CD14-positive monocyte (primary cell): ENCODE measurements at regions not wholly inside any gene's neighbourhood (a gene's known extent, or its start where the extent isn't known, plus 50 kb on each side); places are given as distances from the start of the nearest gene placed in this dataset.

Experiments
- DNase-seq, 3 donors: peaks; one replicate each; pipeline ENCODE4 v3.0.0-alpha.2; 2011 to 2022
- H2AFZ ChIP-seq: 2 replicates; pipeline ENCODE4 v1.6.0; 2012; ENCODE audit warnings: mild to moderate bottlenecking, low read depth, low read length, inconsistent platforms; ENCODE audit not compliant: insufficient read depth, poor library complexity, severe bottlenecking
- H3K27ac ChIP-seq, 2 donors: 1 replicate in 1 of 2; 2 replicates in 1 of 2; pipeline ENCODE4 v1.5.1; 2012 to 2013; ENCODE audit warnings: low read length in 2 of 2, control low read depth in 1 of 2, inconsistent platforms in 1 of 2, low read depth in 1 of 2, mild to moderate bottlenecking in 1 of 2
- H3K27me3 ChIP-seq, 2 donors: one replicate each; pipeline versions ENCODE4 v1.6.0 to v1.6.1; 2011 to 2013; ENCODE audit warnings: low read length in 2 of 2; ENCODE audit not compliant: control insufficient read depth in 2 of 2, insufficient read depth in 2 of 2
- H3K36me3 ChIP-seq, 2 donors: replicated peaks in 1 of 2; 1 replicate in 1 of 2; 2 replicates in 1 of 2; pipeline versions ENCODE4 v1.5.1 to v1.6.1; 2012 to 2013; ENCODE audit warnings: low read length in 2 of 2, control low read depth in 1 of 2, inconsistent platforms in 1 of 2, mild to moderate bottlenecking in 1 of 2; ENCODE audit not compliant: insufficient read depth in 2 of 2, control insufficient read depth in 1 of 2
- H3K4me1 ChIP-seq, 2 donors: 1 replicate in 1 of 2; 2 replicates in 1 of 2; pipeline versions ENCODE4 v1.5.1 to v1.6.1; 2012 to 2013; ENCODE audit warnings: low read length in 2 of 2, control low read depth in 1 of 2, inconsistent platforms in 1 of 2, mild to moderate bottlenecking in 1 of 2, moderate library complexity in 1 of 2; ENCODE audit not compliant: insufficient read depth in 2 of 2, control insufficient read depth in 1 of 2
- H3K4me2 ChIP-seq: replicated peaks from 2 replicates; pipeline ENCODE3; 2012; ENCODE audit warnings: low read length, moderate library complexity, mild to moderate bottlenecking; ENCODE audit not compliant: poor library complexity, severe bottlenecking; ENCODE audit errors: extremely low read depth
- H3K4me3 ChIP-seq, 3 experiments: fragments of 200-600 bp in 1 of 3; sonication (generic) in 1 of 3; replicated peaks in 1 of 3; 1 replicate in 2 of 3; 2 replicates in 1 of 3; pipeline ENCODE4 v1.5.1; 2011 to 2013; ENCODE audit warnings: low read length in 3 of 3, mild to moderate bottlenecking in 3 of 3, control low read depth in 2 of 3, low read depth in 2 of 3, inconsistent platforms in 1 of 3, moderate library complexity in 1 of 3
- H3K79me2 ChIP-seq: 2 replicates; pipeline ENCODE4 v1.6.0; 2012; ENCODE audit warnings: mild to moderate bottlenecking, control low read depth, inconsistent platforms, low read length, moderate library complexity; ENCODE audit not compliant: insufficient read depth
- H3K9ac ChIP-seq: 2 replicates; pipeline ENCODE4 v1.6.0; 2017; ENCODE audit warnings: low read length, mild to moderate bottlenecking; ENCODE audit not compliant: insufficient read depth, poor library complexity, severe bottlenecking
- H3K9me3 ChIP-seq, 2 donors: replicated peaks in 1 of 2; 1 replicate in 1 of 2; 2 replicates in 1 of 2; pipeline versions ENCODE4 v1.5.1 to v1.6.1; 2012 to 2013; ENCODE audit warnings: low read length in 2 of 2, control low read depth in 1 of 2; ENCODE audit not compliant: control insufficient read depth in 1 of 2, insufficient read depth in 1 of 2
- H4K20me1 ChIP-seq: 2 replicates; pipeline ENCODE4 v1.6.0; 2012; ENCODE audit warnings: mild to moderate bottlenecking, low read length, control low read depth, moderate library complexity; ENCODE audit not compliant: insufficient read depth
- H3K27ac Mint-ChIP-seq, 7 donors: one replicate each; pipeline ENCODE4 v1.8.0; 2020; ENCODE audit warnings: mild to moderate bottlenecking in 7 of 7, mixed read lengths in 7 of 7, moderate library complexity in 6 of 7, inconsistent platforms in 2 of 7
- H3K27me3 Mint-ChIP-seq, 3 donors: one replicate each; pipeline ENCODE4 v1.8.0; 2021 to 2022; ENCODE audit warnings: low read depth in 3 of 3, mild to moderate bottlenecking in 3 of 3, mixed read lengths in 3 of 3, moderate library complexity in 3 of 3, inconsistent platforms in 1 of 3
- H3K36me3 Mint-ChIP-seq, 2 donors: one replicate each; pipeline ENCODE4 v1.8.0; 2020; ENCODE audit warnings: mixed read lengths in 2 of 2, inconsistent platforms in 1 of 2, mild to moderate bottlenecking in 1 of 2
- H3K4me1 Mint-ChIP-seq: one replicate; pipeline ENCODE4 v1.8.0; 2020; ENCODE audit warnings: mild to moderate bottlenecking, mixed read lengths
- H3K4me3 Mint-ChIP-seq, 2 donors: one replicate each; pipeline ENCODE4 v1.8.0; 2020; ENCODE audit warnings: mild to moderate bottlenecking in 2 of 2, mixed read lengths in 2 of 2, moderate library complexity in 1 of 2
- H3K9me3 Mint-ChIP-seq, 7 donors: one replicate each; pipeline ENCODE4 v1.8.0; 2020 to 2022; ENCODE audit warnings: mixed read lengths in 7 of 7, mild to moderate bottlenecking in 6 of 7, moderate library complexity in 6 of 7, inconsistent platforms in 2 of 7
- WGBS: methylation state at CpG from one replicate; pipeline ENCODE4 v1.1.5; 2013; ENCODE audit warnings: missing lambda C conversion rate; ENCODE audit not compliant: insufficient coverage; 5-methylcytosine and 5-hydroxymethylcytosine counted together
- intact Hi-C, 2 donors: fragments of 100-400 bp; cut with micrococcal nuclease; formaldehyde crosslinking; loops; one replicate each; pipeline versions ENCODE4 v1.15.0 to v1.15.1; 2023
- TF ChIP-seq, protein P1 (sequence below): fragments of 200-600 bp; IDR thresholded peaks from one replicate; pipeline ENCODE4 v1.8.0; 2022; ENCODE audit warnings: antibody characterized with exemption, mild to moderate bottlenecking

DNA sequence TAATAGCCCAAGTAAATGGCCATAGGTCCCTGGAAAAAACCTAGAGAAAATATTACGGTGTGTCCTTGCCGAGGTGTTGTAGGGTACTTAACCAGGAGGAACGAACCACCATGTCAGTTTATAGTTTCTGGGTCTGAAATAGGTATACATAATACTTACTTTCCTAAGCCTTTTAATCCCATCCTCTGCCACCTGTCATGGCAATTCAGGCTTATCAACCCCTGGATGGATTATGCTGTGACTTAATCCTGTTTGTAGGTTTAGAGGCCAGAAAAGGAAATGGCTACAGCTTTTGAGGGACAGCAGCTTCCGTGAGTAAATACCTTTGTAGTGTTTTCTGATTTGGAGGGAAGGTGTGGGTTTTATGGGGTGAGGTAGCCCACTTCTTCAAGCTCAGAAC lies 89.1 kb upstream of the PTPRD start:
- H3K36me3 ChIP-seq, result no peaks in the 10 kb centered on the region
- H2AFZ ChIP-seq, result no peak overlapping the region
- TF ChIP-seq, protein P1, sequence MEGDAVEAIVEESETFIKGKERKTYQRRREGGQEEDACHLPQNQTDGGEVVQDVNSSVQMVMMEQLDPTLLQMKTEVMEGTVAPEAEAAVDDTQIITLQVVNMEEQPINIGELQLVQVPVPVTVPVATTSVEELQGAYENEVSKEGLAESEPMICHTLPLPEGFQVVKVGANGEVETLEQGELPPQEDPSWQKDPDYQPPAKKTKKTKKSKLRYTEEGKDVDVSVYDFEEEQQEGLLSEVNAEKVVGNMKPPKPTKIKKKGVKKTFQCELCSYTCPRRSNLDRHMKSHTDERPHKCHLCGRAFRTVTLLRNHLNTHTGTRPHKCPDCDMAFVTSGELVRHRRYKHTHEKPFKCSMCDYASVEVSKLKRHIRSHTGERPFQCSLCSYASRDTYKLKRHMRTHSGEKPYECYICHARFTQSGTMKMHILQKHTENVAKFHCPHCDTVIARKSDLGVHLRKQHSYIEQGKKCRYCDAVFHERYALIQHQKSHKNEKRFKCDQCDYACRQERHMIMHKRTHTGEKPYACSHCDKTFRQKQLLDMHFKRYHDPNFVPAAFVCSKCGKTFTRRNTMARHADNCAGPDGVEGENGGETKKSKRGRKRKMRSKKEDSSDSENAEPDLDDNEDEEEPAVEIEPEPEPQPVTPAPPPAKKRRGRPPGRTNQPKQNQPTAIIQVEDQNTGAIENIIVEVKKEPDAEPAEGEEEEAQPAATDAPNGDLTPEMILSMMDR, result no peak
- no peak for DNase-seq
- Mint-ChIP-seq H3K36me3 (no peaks in the 10 kb centered on the region), H3K27ac (no peak overlapping the region), H3K9me3 (peaks cover 0 to 3% (median 0%) of the 10 kb centered on the region in 7 donors), H3K4me1 (no peaks in the 10 kb centered on the region), H3K4me3 (no peak overlapping the region), H3K27me3 (no peaks in the 10 kb centered on the region)
- H3K4me1 ChIP-seq, result no peaks in the 10 kb centered on the region
- H4K20me1 ChIP-seq, result no peaks in the 10 kb centered on the region
- intact Hi-C loops, result no loop called here
- no peaks in the 10 kb centered on the region for H3K27me3 ChIP-seq
- no peak overlapping the region for H3K9ac ChIP-seq
- WGBS, result 80% methylated on average over 1 of the region's 4 CpGs
- H3K27ac ChIP-seq, result no peak overlapping the region
- H3K79me2 ChIP-seq, result no peaks in the 10 kb centered on the region
- no peaks in the 10 kb centered on the region for H3K9me3 ChIP-seq
- H3K4me2 ChIP-seq, result no peak overlapping the region
- no peak overlapping the region for H3K4me3 ChIP-seq

GRCh38 chr9:10703139-10703538 lies 90.3 kb upstream of the PTPRD start:
- H3K9me3 Mint-ChIP-seq, result peaks cover 0 to 3% (median 0%) of the 10 kb centered on the region in 7 donors

More at GRCh38 chr9:10703139-10703538, 90.3 kb upstream of the PTPRD start:
- Mint-ChIP-seq H3K27ac (no peak overlapping the region), H3K36me3 (no peaks in the 10 kb centered on the region), H3K4me3 (no peak overlapping the region), H3K4me1 (no peaks in the 10 kb centered on the region), H3K27me3 (no peaks in the 10 kb centered on the region)
- Histone ChIP-seq H3K4me3 (no peak overlapping the region), H3K4me1 (no peaks in the 10 kb centered on the region), H3K9me3 (no peaks in the 10 kb centered on the region), H3K9ac (no peak overlapping the region), H3K27me3 (no peaks in the 10 kb centered on the region), H3K27ac (no peak overlapping the region), H4K20me1 (no peaks in the 10 kb centered on the region), H2AFZ (no peak overlapping the region), H3K36me3 (no peaks in the 10 kb centered on the region), H3K79me2 (no peaks in the 10 kb centered on the region), H3K4me2 (no peak overlapping the region)
- DNase-seq, result no peak
- intact Hi-C loops, result no loop called here
- WGBS, result no CpG with 5 or more reads among the region's 2 CpGs
- TF ChIP-seq, protein P1, result no peak
